Fibroblast of lung (primary cell): ENCODE measurements at regions not wholly inside any gene's neighbourhood (a gene's known extent, or its start where the extent isn't known, plus 50 kb on each side); places are given as distances from the start of the nearest gene placed in this dataset.

Source experiments
- DNase-seq, 2 donors: peaks; one replicate each; pipeline versions ENCODE4 v3.0.0 to v3.0.0-alpha.2; 2010; ENCODE audit warnings: low read depth in 2 of 2
- H2AFZ ChIP-seq: 2 replicates; pipeline ENCODE4 v1.5.1; 2012; ENCODE audit warnings: low read length, control low read depth, inconsistent platforms
- H3K27ac ChIP-seq: 2 replicates; pipeline ENCODE4 v1.5.1; 2011; ENCODE audit warnings: low read length, control low read depth; ENCODE audit not compliant: insufficient read depth
- H3K27me3 ChIP-seq: 2 replicates; pipeline ENCODE4 v1.5.1; 2011; ENCODE audit warnings: mild to moderate bottlenecking, low read length; ENCODE audit not compliant: control insufficient read depth, insufficient read depth
- H3K36me3 ChIP-seq: 2 replicates; pipeline ENCODE4 v1.5.1; 2011; ENCODE audit warnings: low read length; ENCODE audit not compliant: control insufficient read depth, insufficient read depth
- H3K4me1 ChIP-seq: 2 replicates; pipeline ENCODE4 v1.5.1; 2011; ENCODE audit warnings: low read length; ENCODE audit not compliant: control insufficient read depth, insufficient read depth; ENCODE audit errors: extremely low read depth
- H3K4me2 ChIP-seq: 2 replicates; pipeline ENCODE4 v1.5.1; 2011; ENCODE audit warnings: low read length, control low read depth; ENCODE audit not compliant: insufficient read depth; ENCODE audit errors: extremely low read depth
- H3K4me3 ChIP-seq, 4 experiments: fragments of 200-600 bp in 1 of 4; sonication (generic) in 1 of 4; replicated peaks in 1 of 4; 2 replicates each; pipeline ENCODE4 v1.5.1; 2011 to 2016; ENCODE audit warnings: low read length in 4 of 4, low read depth in 3 of 4, mild to moderate bottlenecking in 3 of 4, control low read depth in 2 of 4, inconsistent platforms in 1 of 4, mixed read lengths in 1 of 4; ENCODE audit not compliant: insufficient read depth in 1 of 4; ENCODE audit errors: control extremely low read depth in 1 of 4
- H3K79me2 ChIP-seq: 2 replicates; pipeline ENCODE4 v1.5.1; 2012; ENCODE audit warnings: mild to moderate bottlenecking, low read length, inconsistent platforms; ENCODE audit not compliant: control insufficient read depth, insufficient read depth
- H3K9ac ChIP-seq: 2 replicates; pipeline ENCODE4 v1.5.1; 2011; ENCODE audit warnings: mild to moderate bottlenecking, low read length, control low read depth; ENCODE audit not compliant: insufficient read depth
- H3K9me3 ChIP-seq: 2 replicates; pipeline ENCODE4 v1.5.1; 2012; ENCODE audit warnings: low read depth, low read length; ENCODE audit not compliant: control insufficient read depth, insufficient read depth
- H4K20me1 ChIP-seq: 2 replicates; pipeline ENCODE4 v1.5.1; 2011; ENCODE audit warnings: low read length; ENCODE audit not compliant: control insufficient read depth, insufficient read depth; ENCODE audit errors: extremely low read depth
- EZH2 ChIP-seq: IDR thresholded peaks from 2 replicates; pipeline ENCODE4 v1.5.1; 2012; ENCODE audit warnings: low read length, control low read depth, mild to moderate bottlenecking; ENCODE audit errors: missing control alignments
- TF ChIP-seq, protein P1 (sequence below), 2 donors: IDR thresholded peaks in 1 of 2; conservative IDR thresholded peaks in 1 of 2; 1 replicate in 1 of 2; 2 replicates in 1 of 2; pipeline ENCODE4 v1.5.1; 2011 to 2012; ENCODE audit warnings: low read length in 2 of 2, control low read depth in 1 of 2, inconsistent platforms in 1 of 2, low read depth in 1 of 2, mild to moderate bottlenecking in 1 of 2

DNA sequence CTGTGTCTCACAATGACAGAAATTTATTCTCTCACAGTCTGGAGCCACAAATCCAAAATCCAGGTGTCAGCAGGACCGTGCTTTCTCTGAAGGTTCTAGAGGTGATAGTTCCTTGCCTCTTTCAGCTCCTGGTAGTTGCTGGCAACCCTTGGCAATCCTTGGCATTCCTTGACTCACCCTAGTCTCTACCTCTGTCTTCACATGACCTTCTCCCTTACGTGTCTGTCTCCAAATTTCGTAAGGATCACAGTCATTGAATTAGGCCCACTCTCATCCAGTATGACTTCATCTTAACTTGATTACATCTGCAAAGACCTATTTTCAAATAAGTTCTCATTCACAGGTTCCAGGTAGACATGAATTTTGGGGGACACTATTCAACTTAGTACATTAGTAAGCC is 143.1 kb downstream of the CEP57L1 start:
- Histone ChIP-seq H3K9ac (no peak overlapping the region), H3K79me2 (no peaks in the 10 kb centered on the region), H3K4me1 (no peaks in the 10 kb centered on the region), H2AFZ (no peak overlapping the region), H3K36me3 (no peaks in the 10 kb centered on the region), H4K20me1 (no peaks in the 10 kb centered on the region), H3K27me3 (no peaks in the 10 kb centered on the region), H3K4me2 (no peak overlapping the region), H3K27ac (no peak overlapping the region), H3K4me3 (no peak overlapping the region), H3K9me3 (no peaks in the 10 kb centered on the region)
- no peak for TF ChIP-seq EZH2
- TF ChIP-seq, protein P1, sequence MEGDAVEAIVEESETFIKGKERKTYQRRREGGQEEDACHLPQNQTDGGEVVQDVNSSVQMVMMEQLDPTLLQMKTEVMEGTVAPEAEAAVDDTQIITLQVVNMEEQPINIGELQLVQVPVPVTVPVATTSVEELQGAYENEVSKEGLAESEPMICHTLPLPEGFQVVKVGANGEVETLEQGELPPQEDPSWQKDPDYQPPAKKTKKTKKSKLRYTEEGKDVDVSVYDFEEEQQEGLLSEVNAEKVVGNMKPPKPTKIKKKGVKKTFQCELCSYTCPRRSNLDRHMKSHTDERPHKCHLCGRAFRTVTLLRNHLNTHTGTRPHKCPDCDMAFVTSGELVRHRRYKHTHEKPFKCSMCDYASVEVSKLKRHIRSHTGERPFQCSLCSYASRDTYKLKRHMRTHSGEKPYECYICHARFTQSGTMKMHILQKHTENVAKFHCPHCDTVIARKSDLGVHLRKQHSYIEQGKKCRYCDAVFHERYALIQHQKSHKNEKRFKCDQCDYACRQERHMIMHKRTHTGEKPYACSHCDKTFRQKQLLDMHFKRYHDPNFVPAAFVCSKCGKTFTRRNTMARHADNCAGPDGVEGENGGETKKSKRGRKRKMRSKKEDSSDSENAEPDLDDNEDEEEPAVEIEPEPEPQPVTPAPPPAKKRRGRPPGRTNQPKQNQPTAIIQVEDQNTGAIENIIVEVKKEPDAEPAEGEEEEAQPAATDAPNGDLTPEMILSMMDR (conservative IDR thresholded peaks at IDR 0.05 in 1 of 2, IDR thresholded peaks at IDR 0.05 in 1 of 2; ENCODE audit: low read depth in 1 of 2, low read length in 2 of 2): no peak
- DNase-seq: no peak

DNA sequence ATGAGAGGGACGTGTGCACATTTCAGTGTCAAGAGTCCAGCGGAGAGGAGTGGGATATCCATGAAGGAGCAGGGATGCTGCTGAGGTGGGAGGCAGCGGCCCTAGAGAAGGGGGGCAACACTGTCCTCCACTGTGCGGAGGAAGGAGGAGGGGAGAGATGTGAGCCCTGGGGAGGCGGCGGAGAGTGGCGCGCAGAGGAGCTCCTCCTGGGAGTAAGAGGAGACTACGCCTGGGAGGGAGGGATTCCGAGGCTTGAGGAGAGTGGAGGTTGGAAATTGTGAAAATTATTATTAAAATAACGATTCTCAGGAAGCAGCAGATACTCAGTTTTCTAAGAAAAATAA is 142.7 kb downstream of the CEP57L1 start:
- Histone ChIP-seq H3K4me2 (no peak overlapping the region), H3K4me3 (no peak overlapping the region), H2AFZ (no peak overlapping the region), H3K27ac (no peak overlapping the region), H3K4me1 (no peaks in the 10 kb centered on the region), H3K27me3 (no peaks in the 10 kb centered on the region), H3K9ac (no peak overlapping the region), H4K20me1 (no peaks in the 10 kb centered on the region), H3K9me3 (no peaks in the 10 kb centered on the region), H3K36me3 (no peaks in the 10 kb centered on the region), H3K79me2 (no peaks in the 10 kb centered on the region)
- TF ChIP-seq EZH2: no peak
- TF ChIP-seq, protein P1 (conservative IDR thresholded peaks at IDR 0.05 in 1 of 2, IDR thresholded peaks at IDR 0.05 in 1 of 2; ENCODE audit: low read depth in 1 of 2, low read length in 2 of 2): no peak
- DNase-seq: no peak

DNA sequence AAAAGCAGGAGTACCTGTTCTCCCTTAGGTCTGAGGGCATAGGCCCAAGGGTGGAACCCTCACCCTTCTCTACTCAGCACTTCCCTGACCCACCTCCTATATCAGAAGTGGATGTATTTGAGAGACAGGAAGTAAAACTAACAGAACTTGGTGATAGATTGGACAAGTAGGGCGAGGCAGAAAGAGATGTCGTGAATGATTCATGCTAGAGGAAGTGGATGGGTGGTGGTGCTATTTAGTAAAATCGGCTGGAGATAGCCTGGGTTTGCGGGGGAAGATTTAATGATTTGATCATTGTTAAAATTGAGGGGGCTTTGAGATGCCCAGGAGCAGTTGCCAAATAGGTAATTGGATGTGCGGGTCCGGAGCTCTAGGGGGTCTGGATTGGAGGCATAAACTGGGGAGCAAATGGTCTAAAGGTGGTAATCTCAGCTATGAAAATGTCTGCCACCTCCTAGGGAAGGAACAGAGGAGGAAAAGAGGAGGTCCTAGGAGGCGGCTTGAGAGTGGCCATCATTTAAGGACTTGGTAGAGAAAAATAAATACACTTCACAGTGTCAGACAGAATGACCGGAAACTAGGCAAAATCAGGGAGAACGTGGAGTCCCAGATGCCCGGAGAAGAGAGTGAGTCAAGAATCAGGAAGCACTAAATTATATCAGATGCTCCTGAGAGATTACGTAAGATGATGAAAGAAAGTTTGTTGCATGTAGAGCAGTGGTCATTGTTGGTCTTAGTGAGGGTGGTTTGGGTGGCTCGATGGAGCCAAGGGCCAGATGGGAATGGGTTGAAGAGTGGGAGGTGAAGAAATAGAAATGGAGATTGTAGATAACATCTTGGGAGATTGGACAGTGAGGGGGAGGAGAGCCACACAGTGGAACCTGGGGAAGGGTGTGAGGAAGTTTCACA is 142.0 kb downstream of the CEP57L1 start:
- TF ChIP-seq, protein P1 (conservative IDR thresholded peaks at IDR 0.05 in 1 of 2, IDR thresholded peaks at IDR 0.05 in 1 of 2; ENCODE audit: low read depth in 1 of 2, low read length in 2 of 2): no peak
- TF ChIP-seq EZH2: no peak
- no peaks in the 10 kb centered on the region for H3K9me3 ChIP-seq
- H4K20me1 ChIP-seq: no peaks in the 10 kb centered on the region
- no peaks in the 10 kb centered on the region for H3K79me2 ChIP-seq
- no peak for DNase-seq
- no peak overlapping the region for H3K27ac ChIP-seq
- H3K9ac ChIP-seq: no peak overlapping the region
- H3K4me2 ChIP-seq: no peak overlapping the region
- no peaks in the 10 kb centered on the region for H3K27me3 ChIP-seq
- no peak overlapping the region for H3K4me3 ChIP-seq
- H3K4me1 ChIP-seq: no peaks in the 10 kb centered on the region
- no peak overlapping the region for H2AFZ ChIP-seq
- no peaks in the 10 kb centered on the region for H3K36me3 ChIP-seq
